Neural progenitor cell (in vitro differentiated cells): ENCODE measurements at regions not wholly inside any gene's neighbourhood (a gene's known extent, or its start where the extent isn't known, plus 50 kb on each side); places are given as distances from the start of the nearest gene placed in this dataset.
"Not testable (repeated sequence)": the region's sequence is repeated elsewhere in the genome, so short reads cannot be mapped to it uniquely, and the experiment has no call there.

Experiments
- CTCF ChIP-seq: fragments of 200-600 bp; sonication (generic); IDR thresholded peaks from 2 replicates; pipeline ENCODE4 v1.5.1; 2017; ENCODE audit warnings: antibody characterized with exemption, mild to moderate bottlenecking
- EZH2 ChIP-seq: fragments of 200-600 bp; sonication (generic); IDR thresholded peaks from 2 replicates; pipeline ENCODE4 v1.6.1; 2017; ENCODE audit warnings: antibody characterized with exemption, mild to moderate bottlenecking, moderate library complexity

GRCh38 chr4:94044471-94044870 is 163.2 kb upstream of the SMARCAD1 start:
- not testable (repeated sequence) for TF ChIP-seq EZH2, CTCF
